NCI-H748 treated with DMSO at 0.1 percent for 48 hours (cell line): ENCODE measurements at regions not wholly inside any gene's neighbourhood (a gene's known extent, or its start where the extent isn't known, plus 50 kb on each side); places are given as distances from the start of the nearest gene placed in this dataset.
"Not testable (repeated sequence)": the region's sequence is repeated elsewhere in the genome, so short reads cannot be mapped to it uniquely, and the experiment has no call there.

Experiments used
- DNase-seq: peaks from one replicate; lab custom pipeline; 2025; lab: John Stamatoyannopoulos, UW

- DNase-seq: no peak
Observed at GRCh38 chr1:224061436-224061835, 52.5 kb upstream of the FBXO28 start.

GRCh38 chr1:224059897-224060427, 53.9 kb upstream of the FBXO28 start:
- DNase-seq: no peak

- DNase-seq: no peak
Observed at GRCh38 chr1:224058303-224058702, 55.6 kb upstream of the FBXO28 start.

- no peak for DNase-seq
Observed at GRCh38 chr1:224057461-224058199, 56.3 kb upstream of the FBXO28 start.

GRCh38 chr1:224054611-224055010, 59.3 kb upstream of the FBXO28 start:
- DNase-seq: no peak

GRCh38 chr1:224054012-224054411, 59.9 kb upstream of the FBXO28 start:
- DNase-seq: no peak

GRCh38 chr1:224053456-224053855, 60.5 kb upstream of the FBXO28 start:
- DNase-seq: no peak

- DNase-seq: no peak
Observed at GRCh38 chr1:224052772-224053171, 61.1 kb upstream of the FBXO28 start.

- not testable (repeated sequence) for DNase-seq
Observed at GRCh38 chr1:224051782-224052181, 62.1 kb upstream of the FBXO28 start.

GRCh38 chr1:224051086-224051406, 62.9 kb upstream of the FBXO28 start:
- no peak for DNase-seq

- no peak for DNase-seq
Observed at GRCh38 chr1:224047538-224047937, 66.4 kb upstream of the FBXO28 start.

GRCh38 chr1:224045556-224045955, 68.4 kb upstream of the FBXO28 start:
- DNase-seq: no peak

GRCh38 chr1:224044420-224044819, 69.5 kb upstream of the FBXO28 start:
- no peak for DNase-seq

GRCh38 chr1:224042557-224043118, 71.3 kb upstream of the FBXO28 start:
- no peak for DNase-seq

GRCh38 chr1:224041032-224041431, 72.9 kb upstream of the FBXO28 start:
- DNase-seq: no peak

GRCh38 chr1:224040423-224040822, 73.5 kb upstream of the FBXO28 start:
- not testable (repeated sequence) for DNase-seq

GRCh38 chr1:224040006-224040405, 73.9 kb upstream of the FBXO28 start:
- DNase-seq: not testable (repeated sequence)

- DNase-seq: not testable (repeated sequence)
Observed at GRCh38 chr1:224038832-224039231, 75.1 kb upstream of the FBXO28 start.

GRCh38 chr1:224037362-224037761, 76.5 kb upstream of the FBXO28 start:
- not testable (repeated sequence) for DNase-seq

GRCh38 chr1:224032608-224033276, 81.2 kb upstream of the FBXO28 start:
- not testable (repeated sequence) for DNase-seq

- DNase-seq: not testable (repeated sequence)
Observed at GRCh38 chr1:224031986-224032385, 81.9 kb upstream of the FBXO28 start.

GRCh38 chr1:224030257-224030656, 83.7 kb upstream of the FBXO28 start:
- DNase-seq: not testable (repeated sequence)
